ENCODE measurements at regions not wholly inside any gene's neighbourhood (a gene's known extent, or its start where the extent isn't known, plus 50 kb on each side); places are given as distances from the start of the nearest gene placed in this dataset.

- H3K9me3 Mint-ChIP-seq: peaks cover 6% of the 10 kb centered on the region; the same call in 1 of the 2 replicates
- no peak for DNase-seq (ENCODE audit: low spot score)
- CTCF ChIA-PET: no interaction called here
- TF ChIP-seq ZNF232 (CRISPR knock-in tag; IDR thresholded peaks at IDR 0.05): no peak
- TF ChIP-seq RORB (CRISPR knock-in tag; IDR thresholded peaks at IDR 0.05): no peak
- TF ChIP-seq GTF2I (CRISPR knock-in tag; conservative IDR thresholded peaks at IDR 0.05): no peak
- TF ChIP-seq FOXJ3 (CRISPR knock-in tag; IDR thresholded peaks at IDR 0.05; ENCODE audit: borderline replicate concordance): no peak
- TF ChIP-seq ZNF671 (CRISPR knock-in tag; IDR thresholded peaks at IDR 0.05): no peak
- TF ChIP-seq, protein P1, sequence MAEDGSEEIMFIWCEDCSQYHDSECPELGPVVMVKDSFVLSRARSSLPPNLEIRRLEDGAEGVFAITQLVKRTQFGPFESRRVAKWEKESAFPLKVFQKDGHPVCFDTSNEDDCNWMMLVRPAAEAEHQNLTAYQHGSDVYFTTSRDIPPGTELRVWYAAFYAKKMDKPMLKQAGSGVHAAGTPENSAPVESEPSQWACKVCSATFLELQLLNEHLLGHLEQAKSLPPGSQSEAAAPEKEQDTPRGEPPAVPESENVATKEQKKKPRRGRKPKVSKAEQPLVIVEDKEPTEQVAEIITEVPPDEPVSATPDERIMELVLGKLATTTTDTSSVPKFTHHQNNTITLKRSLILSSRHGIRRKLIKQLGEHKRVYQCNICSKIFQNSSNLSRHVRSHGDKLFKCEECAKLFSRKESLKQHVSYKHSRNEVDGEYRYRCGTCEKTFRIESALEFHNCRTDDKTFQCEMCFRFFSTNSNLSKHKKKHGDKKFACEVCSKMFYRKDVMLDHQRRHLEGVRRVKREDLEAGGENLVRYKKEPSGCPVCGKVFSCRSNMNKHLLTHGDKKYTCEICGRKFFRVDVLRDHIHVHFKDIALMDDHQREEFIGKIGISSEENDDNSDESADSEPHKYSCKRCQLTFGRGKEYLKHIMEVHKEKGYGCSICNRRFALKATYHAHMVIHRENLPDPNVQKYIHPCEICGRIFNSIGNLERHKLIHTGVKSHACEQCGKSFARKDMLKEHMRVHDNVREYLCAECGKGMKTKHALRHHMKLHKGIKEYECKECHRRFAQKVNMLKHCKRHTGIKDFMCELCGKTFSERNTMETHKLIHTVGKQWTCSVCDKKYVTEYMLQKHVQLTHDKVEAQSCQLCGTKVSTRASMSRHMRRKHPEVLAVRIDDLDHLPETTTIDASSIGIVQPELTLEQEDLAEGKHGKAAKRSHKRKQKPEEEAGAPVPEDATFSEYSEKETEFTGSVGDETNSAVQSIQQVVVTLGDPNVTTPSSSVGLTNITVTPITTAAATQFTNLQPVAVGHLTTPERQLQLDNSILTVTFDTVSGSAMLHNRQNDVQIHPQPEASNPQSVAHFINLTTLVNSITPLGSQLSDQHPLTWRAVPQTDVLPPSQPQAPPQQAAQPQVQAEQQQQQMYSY (CRISPR knock-in tag; IDR thresholded peaks at IDR 0.05): no peak
- no peak for TF ChIP-seq NFATC4 (CRISPR knock-in tag; IDR thresholded peaks at IDR 0.05)
- TF ChIP-seq, protein P2, sequence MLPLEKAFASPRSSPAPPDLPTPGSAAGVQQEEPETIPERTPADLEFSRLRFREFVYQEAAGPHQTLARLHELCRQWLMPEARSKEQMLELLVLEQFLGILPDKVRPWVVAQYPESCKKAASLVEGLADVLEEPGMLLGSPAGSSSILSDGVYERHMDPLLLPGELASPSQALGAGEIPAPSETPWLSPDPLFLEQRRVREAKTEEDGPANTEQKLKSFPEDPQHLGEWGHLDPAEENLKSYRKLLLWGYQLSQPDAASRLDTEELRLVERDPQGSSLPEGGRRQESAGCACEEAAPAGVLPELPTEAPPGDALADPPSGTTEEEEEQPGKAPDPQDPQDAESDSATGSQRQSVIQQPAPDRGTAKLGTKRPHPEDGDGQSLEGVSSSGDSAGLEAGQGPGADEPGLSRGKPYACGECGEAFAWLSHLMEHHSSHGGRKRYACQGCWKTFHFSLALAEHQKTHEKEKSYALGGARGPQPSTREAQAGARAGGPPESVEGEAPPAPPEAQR (CRISPR knock-in tag; IDR thresholded peaks at IDR 0.05): no peak
- no peak overlapping the region for H3K4me3 Mint-ChIP-seq
- H3K36me3 Mint-ChIP-seq: no peaks in the 10 kb centered on the region
- 0 out of 2 replicates have a peak, but pooled peaks cover 7% of the 10 kb centered on the region for H3K4me1 Mint-ChIP-seq
- no peak for ATAC-seq
- no peak overlapping the region for H3K27ac Mint-ChIP-seq
- POLR2A ChIA-PET: no interaction called here
- no peaks in the 10 kb centered on the region for H3K27me3 Mint-ChIP-seq (ENCODE audit: low read depth)
Measured at GRCh38 chr3:69646287-69647067, 92.8 kb upstream of the MITF start.

DNA sequence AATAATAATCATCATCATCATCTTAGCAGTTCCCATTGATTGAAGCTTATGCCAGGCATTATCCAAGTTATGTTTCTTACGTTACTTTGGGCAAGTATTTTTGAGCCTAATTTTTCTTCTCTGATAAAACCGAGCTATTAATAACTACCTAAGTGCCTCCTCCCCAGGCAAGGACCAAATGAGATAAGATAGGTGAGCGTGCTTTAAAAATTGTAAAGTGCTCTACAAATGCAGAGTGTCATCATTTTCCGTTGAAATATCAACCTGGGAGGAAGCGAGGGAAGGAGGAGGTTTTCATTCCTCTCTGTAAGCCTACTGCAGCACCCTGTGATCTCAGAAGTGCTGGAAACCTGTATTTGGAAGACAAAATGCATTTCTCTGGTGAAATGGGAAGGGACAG lies 96.7 kb upstream of the MITF start:
- no peak for DNase-seq (ENCODE audit: low spot score)
- ATAC-seq: no peak
- H3K9me3 Mint-ChIP-seq: peaks cover 15% of the 10 kb centered on the region; the same call in 1 of the 2 replicates
- H3K27me3 Mint-ChIP-seq (ENCODE audit: low read depth): no peaks in the 10 kb centered on the region
- H3K36me3 Mint-ChIP-seq: no peaks in the 10 kb centered on the region
- H3K4me1 Mint-ChIP-seq: no peaks in the 10 kb centered on the region
- H3K4me3 Mint-ChIP-seq: no peak overlapping the region
- CTCF ChIA-PET: no interaction called here
- H3K27ac Mint-ChIP-seq: no peak overlapping the region
- POLR2A ChIA-PET: interaction anchor here (1.2 kb wide), 1 partner anchor 25 kb away, joined by 3 read pairs; no protein-coding TSS in a partner anchor
- TF ChIP-seq, protein P3, sequence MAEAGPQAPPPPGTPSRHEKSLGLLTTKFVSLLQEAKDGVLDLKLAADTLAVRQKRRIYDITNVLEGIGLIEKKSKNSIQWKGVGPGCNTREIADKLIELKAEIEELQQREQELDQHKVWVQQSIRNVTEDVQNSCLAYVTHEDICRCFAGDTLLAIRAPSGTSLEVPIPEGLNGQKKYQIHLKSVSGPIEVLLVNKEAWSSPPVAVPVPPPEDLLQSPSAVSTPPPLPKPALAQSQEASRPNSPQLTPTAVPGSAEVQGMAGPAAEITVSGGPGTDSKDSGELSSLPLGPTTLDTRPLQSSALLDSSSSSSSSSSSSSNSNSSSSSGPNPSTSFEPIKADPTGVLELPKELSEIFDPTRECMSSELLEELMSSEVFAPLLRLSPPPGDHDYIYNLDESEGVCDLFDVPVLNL (CRISPR knock-in tag; IDR thresholded peaks at IDR 0.05; ENCODE audit: borderline replicate concordance, low read depth): no peak
- no peak for TF ChIP-seq FOXP1 (CRISPR knock-in tag; IDR thresholded peaks at IDR 0.05; ENCODE audit: borderline replicate concordance)
- TF ChIP-seq ATF3 (CRISPR knock-in tag; conservative IDR thresholded peaks at IDR 0.05): no peak
- no peak for TF ChIP-seq ZNF263 (CRISPR knock-in tag; IDR thresholded peaks at IDR 0.05; ENCODE audit: low read depth)
- no peak for TF ChIP-seq IRF2 (CRISPR knock-in tag; IDR thresholded peaks at IDR 0.05; ENCODE audit: borderline replicate concordance, low read depth)
- TF ChIP-seq ELF4 (CRISPR knock-in tag; IDR thresholded peaks at IDR 0.05; ENCODE audit: low read depth): no peak
- TF ChIP-seq, protein P4, sequence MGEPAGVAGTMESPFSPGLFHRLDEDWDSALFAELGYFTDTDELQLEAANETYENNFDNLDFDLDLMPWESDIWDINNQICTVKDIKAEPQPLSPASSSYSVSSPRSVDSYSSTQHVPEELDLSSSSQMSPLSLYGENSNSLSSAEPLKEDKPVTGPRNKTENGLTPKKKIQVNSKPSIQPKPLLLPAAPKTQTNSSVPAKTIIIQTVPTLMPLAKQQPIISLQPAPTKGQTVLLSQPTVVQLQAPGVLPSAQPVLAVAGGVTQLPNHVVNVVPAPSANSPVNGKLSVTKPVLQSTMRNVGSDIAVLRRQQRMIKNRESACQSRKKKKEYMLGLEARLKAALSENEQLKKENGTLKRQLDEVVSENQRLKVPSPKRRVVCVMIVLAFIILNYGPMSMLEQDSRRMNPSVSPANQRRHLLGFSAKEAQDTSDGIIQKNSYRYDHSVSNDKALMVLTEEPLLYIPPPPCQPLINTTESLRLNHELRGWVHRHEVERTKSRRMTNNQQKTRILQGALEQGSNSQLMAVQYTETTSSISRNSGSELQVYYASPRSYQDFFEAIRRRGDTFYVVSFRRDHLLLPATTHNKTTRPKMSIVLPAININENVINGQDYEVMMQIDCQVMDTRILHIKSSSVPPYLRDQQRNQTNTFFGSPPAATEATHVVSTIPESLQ (CRISPR knock-in tag; IDR thresholded peaks at IDR 0.05): no peak
- TF ChIP-seq NFYB (CRISPR knock-in tag; conservative IDR thresholded peaks at IDR 0.05; ENCODE audit: low read depth): no peak
- TF ChIP-seq, protein P5, sequence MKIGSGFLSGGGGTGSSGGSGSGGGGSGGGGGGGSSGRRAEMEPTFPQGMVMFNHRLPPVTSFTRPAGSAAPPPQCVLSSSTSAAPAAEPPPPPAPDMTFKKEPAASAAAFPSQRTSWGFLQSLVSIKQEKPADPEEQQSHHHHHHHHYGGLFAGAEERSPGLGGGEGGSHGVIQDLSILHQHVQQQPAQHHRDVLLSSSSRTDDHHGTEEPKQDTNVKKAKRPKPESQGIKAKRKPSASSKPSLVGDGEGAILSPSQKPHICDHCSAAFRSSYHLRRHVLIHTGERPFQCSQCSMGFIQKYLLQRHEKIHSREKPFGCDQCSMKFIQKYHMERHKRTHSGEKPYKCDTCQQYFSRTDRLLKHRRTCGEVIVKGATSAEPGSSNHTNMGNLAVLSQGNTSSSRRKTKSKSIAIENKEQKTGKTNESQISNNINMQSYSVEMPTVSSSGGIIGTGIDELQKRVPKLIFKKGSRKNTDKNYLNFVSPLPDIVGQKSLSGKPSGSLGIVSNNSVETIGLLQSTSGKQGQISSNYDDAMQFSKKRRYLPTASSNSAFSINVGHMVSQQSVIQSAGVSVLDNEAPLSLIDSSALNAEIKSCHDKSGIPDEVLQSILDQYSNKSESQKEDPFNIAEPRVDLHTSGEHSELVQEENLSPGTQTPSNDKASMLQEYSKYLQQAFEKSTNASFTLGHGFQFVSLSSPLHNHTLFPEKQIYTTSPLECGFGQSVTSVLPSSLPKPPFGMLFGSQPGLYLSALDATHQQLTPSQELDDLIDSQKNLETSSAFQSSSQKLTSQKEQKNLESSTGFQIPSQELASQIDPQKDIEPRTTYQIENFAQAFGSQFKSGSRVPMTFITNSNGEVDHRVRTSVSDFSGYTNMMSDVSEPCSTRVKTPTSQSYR (CRISPR knock-in tag; IDR thresholded peaks at IDR 0.05): no peak
- TF ChIP-seq TEAD4 (CRISPR knock-in tag; IDR thresholded peaks at IDR 0.05): no peak
- TF ChIP-seq, protein P6, sequence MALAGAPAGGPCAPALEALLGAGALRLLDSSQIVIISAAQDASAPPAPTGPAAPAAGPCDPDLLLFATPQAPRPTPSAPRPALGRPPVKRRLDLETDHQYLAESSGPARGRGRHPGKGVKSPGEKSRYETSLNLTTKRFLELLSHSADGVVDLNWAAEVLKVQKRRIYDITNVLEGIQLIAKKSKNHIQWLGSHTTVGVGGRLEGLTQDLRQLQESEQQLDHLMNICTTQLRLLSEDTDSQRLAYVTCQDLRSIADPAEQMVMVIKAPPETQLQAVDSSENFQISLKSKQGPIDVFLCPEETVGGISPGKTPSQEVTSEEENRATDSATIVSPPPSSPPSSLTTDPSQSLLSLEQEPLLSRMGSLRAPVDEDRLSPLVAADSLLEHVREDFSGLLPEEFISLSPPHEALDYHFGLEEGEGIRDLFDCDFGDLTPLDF (CRISPR knock-in tag; IDR thresholded peaks at IDR 0.05): no peak
- TF ChIP-seq ERG (CRISPR knock-in tag; IDR thresholded peaks at IDR 0.05): no peak

Data from WTC11 (cell line).